ENCODE measurements at regions not wholly inside any gene's neighbourhood (a gene's known extent, or its start where the extent isn't known, plus 50 kb on each side); places are given as distances from the start of the nearest gene placed in this dataset.

GRCh38 chr5:125396462-125396861, 650.0 kb upstream of the ZNF608 start:
- in situ Hi-C loops (cut with HindIII; ENCODE audit: low sequenced_read_pairs) = no loop called here

GRCh38 chr5:125398466-125398865, 652.0 kb upstream of the ZNF608 start:
- in situ Hi-C loops (cut with HindIII; ENCODE audit: low sequenced_read_pairs) = no loop called here

GRCh38 chr5:125399885-125400284, 653.4 kb upstream of the ZNF608 start:
- in situ Hi-C loops (cut with HindIII; ENCODE audit: low sequenced_read_pairs) = no loop called here

GRCh38 chr5:125401724-125402622, 655.5 kb upstream of the ZNF608 start:
- in situ Hi-C loops (cut with HindIII; ENCODE audit: low sequenced_read_pairs) = no loop called here

GRCh38 chr5:125402787-125403186, 656.3 kb upstream of the ZNF608 start:
- in situ Hi-C loops (cut with HindIII; ENCODE audit: low sequenced_read_pairs) = no loop called here

GRCh38 chr5:125404056-125404455, 657.6 kb upstream of the ZNF608 start:
- in situ Hi-C loops (cut with HindIII; ENCODE audit: low sequenced_read_pairs) = no loop called here

- in situ Hi-C loops (cut with HindIII; ENCODE audit: low sequenced_read_pairs) = no loop called here
Measured at GRCh38 chr5:125408448-125409233, 662.2 kb upstream of the ZNF608 start.

- in situ Hi-C loops (cut with HindIII; ENCODE audit: low sequenced_read_pairs) = no loop called here
Measured at GRCh38 chr5:125409234-125409860, 662.9 kb upstream of the ZNF608 start.

- in situ Hi-C loops (cut with HindIII; ENCODE audit: low sequenced_read_pairs) = no loop called here
Measured at GRCh38 chr5:125409861-125410536, 663.6 kb upstream of the ZNF608 start.

- in situ Hi-C loops (cut with HindIII; ENCODE audit: low sequenced_read_pairs) = no loop called here
Measured at GRCh38 chr5:125410537-125411070, 664.2 kb upstream of the ZNF608 start.

GRCh38 chr5:125411071-125411743, 664.8 kb upstream of the ZNF608 start:
- in situ Hi-C loops (cut with HindIII; ENCODE audit: low sequenced_read_pairs) = no loop called here

GRCh38 chr5:125411744-125412560, 665.5 kb upstream of the ZNF608 start:
- in situ Hi-C loops (cut with HindIII; ENCODE audit: low sequenced_read_pairs) = no loop called here

- in situ Hi-C loops (cut with HindIII; ENCODE audit: low sequenced_read_pairs) = no loop called here
Measured at GRCh38 chr5:125412561-125413495, 666.4 kb upstream of the ZNF608 start.

GRCh38 chr5:125413496-125414274, 667.2 kb upstream of the ZNF608 start:
- in situ Hi-C loops (cut with HindIII; ENCODE audit: low sequenced_read_pairs) = no loop called here

GRCh38 chr5:125415126-125415525, 668.7 kb upstream of the ZNF608 start:
- in situ Hi-C loops (cut with HindIII; ENCODE audit: low sequenced_read_pairs) = no loop called here

GRCh38 chr5:125416055-125416454, 669.6 kb upstream of the ZNF608 start:
- in situ Hi-C loops (cut with HindIII; ENCODE audit: low sequenced_read_pairs) = no loop called here

- in situ Hi-C loops (cut with HindIII; ENCODE audit: low sequenced_read_pairs) = no loop called here
Measured at GRCh38 chr5:125421006-125421405, 674.6 kb upstream of the ZNF608 start.

Measured in DLD1 (cell line).